HepG2 (cell line): ENCODE measurements at regions not wholly inside any gene's neighbourhood (a gene's known extent, or its start where the extent isn't known, plus 50 kb on each side); places are given as distances from the start of the nearest gene placed in this dataset.

ENCODE experiments used
- ATAC-seq: fragments of 200-7000 bp; cut with Tn5 transposase; 3 replicates; pipeline ENCODE4 v1.9.1; 2020; ENCODE audit warnings: mild to moderate bottlenecking, moderate library complexity
- BruUV-seq: library from RNA; stranded (reverse); fragments of 400-500 nt; replicated peaks from 2 replicates; lab custom pipeline; 2021; lab: Mats Ljungman, UMichigan
- CTCF ChIA-PET: fragments of 300-600 bp; formaldehyde crosslinking; extraction: SDS; loops from one replicate; lab custom pipeline; 2021; ENCODE audit warnings: low total read pairs, inconsistent platforms, low intra/inter-chr PET ratio; lab: Yijun Ruan, JAX
- POLR2A ChIA-PET: fragments of 350-600 bp; sonication (Branson Sonifier 250); formaldehyde crosslinking; loops from one replicate; lab custom pipeline; 2020; ENCODE audit warnings: antibody characterized with exemption, inconsistent platforms; lab: Yijun Ruan, JAX
- DNase-seq: peaks from one replicate; pipeline ENCODE4 v3.0.0-alpha.2; 2015; ENCODE audit warnings: low spot score
- FAIRE-seq: peaks from 3 replicates; lab custom pipeline; 2011; peaks lifted over from hg19 to GRCh38; lab: Jason Lieb, UNC
- H2AFZ ChIP-seq: one replicate; pipeline ENCODE4 v1.6.1; 2011; ENCODE audit warnings: low read length, inconsistent platforms
- H3K27ac ChIP-seq: fragments of 300-600 bp; 3 replicates; pipeline ENCODE4 v1.8.0; 2011; ENCODE audit warnings: mixed run types, mild to moderate bottlenecking, mixed read lengths, low read length, inconsistent platforms; ENCODE audit not compliant: insufficient read depth; ENCODE audit errors: extremely low read length
- H3K27me3 ChIP-seq, 2 experiments: fragments of 200-600 bp in 1 of 2; 2 replicates in 1 of 2; 3 replicates in 1 of 2; pipeline versions ENCODE4 v1.6.0 to v1.8.0; 2011; ENCODE audit warnings: low read length in 2 of 2, mild to moderate bottlenecking in 2 of 2, moderate library complexity in 2 of 2, inconsistent platforms in 1 of 2; ENCODE audit not compliant: insufficient read depth in 2 of 2, control insufficient read depth in 1 of 2
- H3K36me3 ChIP-seq, 2 experiments: fragments of 200-600 bp in 1 of 2; replicated peaks in 1 of 2; 2 replicates in 1 of 2; 3 replicates in 1 of 2; pipeline versions ENCODE4 v1.5.1 to v1.8.0; 2011; ENCODE audit warnings: low read length in 2 of 2, inconsistent platforms in 1 of 2; ENCODE audit not compliant: insufficient read depth in 2 of 2, control insufficient read depth in 1 of 2
- H3K4me1 ChIP-seq: 2 replicates; pipeline ENCODE4 v1.5.1; 2012; ENCODE audit warnings: low read length, inconsistent platforms; ENCODE audit not compliant: insufficient read depth
- H3K4me2 ChIP-seq: 2 replicates; pipeline ENCODE4 v1.6.0; 2011; ENCODE audit warnings: low read depth, low read length, inconsistent platforms
- H3K4me3 ChIP-seq, 3 experiments: fragments of 200-600 bp in 1 of 3; sonication (generic), shearing (Covaris generic) in 1 of 3; replicated peaks in 1 of 3; 2 replicates each; pipeline ENCODE4 v1.5.1; 2011 to 2016; ENCODE audit warnings: low read length in 3 of 3, inconsistent platforms in 2 of 3, low read depth in 2 of 3, mild to moderate bottlenecking in 2 of 3, control low read depth in 1 of 3, mixed read lengths in 1 of 3; ENCODE audit not compliant: insufficient read depth in 1 of 3
- H3K79me2 ChIP-seq: one replicate; pipeline ENCODE4 v1.6.1; 2011; ENCODE audit warnings: low read length, inconsistent platforms; ENCODE audit not compliant: insufficient read depth
- H3K9ac ChIP-seq: 2 replicates; pipeline ENCODE4 v1.6.0; 2011; ENCODE audit warnings: mild to moderate bottlenecking, low read depth, low read length, inconsistent platforms; ENCODE audit not compliant: insufficient read depth
- H3K9me3 ChIP-seq: 2 replicates; pipeline ENCODE4 v1.5.1; 2012; ENCODE audit warnings: mild to moderate bottlenecking, low read length
- H4K20me1 ChIP-seq: 2 replicates; pipeline ENCODE4 v1.6.0; 2011; ENCODE audit warnings: inconsistent platforms, mild to moderate bottlenecking, low read length, moderate library complexity; ENCODE audit not compliant: insufficient read depth
- DPF2 ChIP-seq: sonication (generic); formaldehyde crosslinking; IDR thresholded peaks from 2 replicates; pipeline ENCODE4 v1.4.0; 2020; ENCODE audit warnings: mild to moderate bottlenecking, low read depth, missing genetic modification reagents, borderline replicate concordance
- FIP1L1 ChIP-seq: fragments of 200-400 bp; formaldehyde crosslinking; IDR thresholded peaks from 2 replicates; pipeline ENCODE4 v1.6.1; 2018; ENCODE audit warnings: low read depth, mild to moderate bottlenecking, low read length, moderate library complexity, borderline replicate concordance; ENCODE audit not compliant: insufficient read depth
- FOXC1 ChIP-seq: sonication (generic); formaldehyde crosslinking; IDR thresholded peaks from 2 replicates; pipeline ENCODE4 v1.8.0; 2022; ENCODE audit warnings: mild to moderate bottlenecking, missing genetic modification reagents, borderline replicate concordance
- FOXJ3 ChIP-seq: sonication (generic); formaldehyde crosslinking; IDR thresholded peaks from 2 replicates; pipeline ENCODE4 v1.4.0; 2020; ENCODE audit warnings: missing genetic modification reagents, mild to moderate bottlenecking, borderline replicate concordance
- ZFP37 ChIP-seq: sonication (generic); formaldehyde crosslinking; IDR thresholded peaks from 2 replicates; pipeline ENCODE4 v1.4.0; 2020; ENCODE audit warnings: missing genetic modification reagents, borderline replicate concordance
- ZNF143 ChIP-seq: sonication (generic); formaldehyde crosslinking; IDR thresholded peaks from 2 replicates; pipeline ENCODE4 v1.4.0; 2020; ENCODE audit warnings: missing genetic modification reagents
- ZNF572 ChIP-seq: sonication (generic); formaldehyde crosslinking; IDR thresholded peaks from 2 replicates; pipeline ENCODE4 v1.5.1; 2020; ENCODE audit warnings: mild to moderate bottlenecking, missing genetic modification reagents
- ZNF776 ChIP-seq: sonication (generic); formaldehyde crosslinking; IDR thresholded peaks from 2 replicates; pipeline ENCODE4 v1.4.0; 2020; ENCODE audit warnings: mild to moderate bottlenecking, missing genetic modification reagents
- ZZZ3 ChIP-seq: sonication (generic); formaldehyde crosslinking; IDR thresholded peaks from 2 replicates; pipeline ENCODE4 v1.4.0; 2020; ENCODE audit warnings: missing genetic modification reagents, mild to moderate bottlenecking, borderline replicate concordance
- WGBS: methylation state at CpG from one replicate; pipeline ENCODE4 v1.1.6; 2017; ENCODE audit warnings: low lambda C conversion rate; 5-methylcytosine and 5-hydroxymethylcytosine counted together
- in situ Hi-C: cut with HindIII; loops from 2 replicates; pipeline ENCODE4 v1.10.0; 2017; ENCODE audit warnings: low pct_unique_long_range_greater_than_20kb; ENCODE audit not compliant: extremely low pct_ligation_motif_present
- intact Hi-C: fragments of 100-400 bp; cut with micrococcal nuclease; formaldehyde crosslinking; loops from one replicate; pipeline ENCODE4 v1.10.0; 2022; ENCODE audit not compliant: unreplicated experiment
- TF ChIP-seq, protein P1 (sequence below): sonication (generic); formaldehyde crosslinking; IDR thresholded peaks from 2 replicates; pipeline ENCODE4 v1.4.0; 2020; ENCODE audit warnings: missing genetic modification reagents, mild to moderate bottlenecking, borderline replicate concordance
- TF ChIP-seq, protein P2 (sequence below): sonication (generic); formaldehyde crosslinking; IDR thresholded peaks from 2 replicates; pipeline ENCODE4 v1.8.1; 2022; ENCODE audit warnings: low read depth, mild to moderate bottlenecking, missing genetic modification reagents
- TF ChIP-seq, protein P3 (sequence below): sonication (generic); formaldehyde crosslinking; IDR thresholded peaks from 2 replicates; pipeline ENCODE4 v1.8.0; 2022; ENCODE audit warnings: missing genetic modification reagents, mild to moderate bottlenecking, inconsistent platforms, borderline replicate concordance

DNA sequence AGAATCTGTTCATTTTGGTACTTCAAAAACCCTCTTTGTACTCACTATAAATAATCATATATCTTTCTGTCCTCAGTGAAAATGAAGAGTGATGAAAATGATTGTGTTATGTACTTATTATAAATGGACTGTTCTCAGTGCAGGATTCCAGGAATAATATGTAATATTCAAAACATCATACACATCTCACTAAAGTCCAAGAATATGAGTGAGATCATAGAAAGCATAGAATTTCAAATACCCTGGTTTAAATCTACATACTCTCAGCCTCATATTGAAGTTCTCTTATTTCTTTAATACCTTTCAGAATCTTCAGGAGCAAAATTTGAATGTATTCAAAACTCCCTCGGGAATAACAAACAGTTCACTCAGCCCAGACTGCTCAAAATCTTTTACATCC lies 868.0 kb downstream of the SLITRK6 start:
- Histone ChIP-seq H3K79me2 (no peaks in the 10 kb centered on the region), H3K9me3 (no peaks in the 10 kb centered on the region), H3K27ac (no peak overlapping the region), H3K9ac (no peak overlapping the region)
- CTCF ChIA-PET, result no interaction called here
- TF ChIP-seq FIP1L1 (no peak), ZNF143 (CRISPR knock-in tag) (no peak), ZZZ3 (CRISPR knock-in tag) (no peak), ZNF572 (CRISPR knock-in tag) (no peak), FOXJ3 (CRISPR knock-in tag) (no peak), FOXC1 (CRISPR knock-in tag) (no peak), DPF2 (CRISPR knock-in tag) (no peak), ZNF776 (CRISPR knock-in tag) (no peak), ZFP37 (CRISPR knock-in tag) (no peak)
- TF ChIP-seq, protein P1, sequence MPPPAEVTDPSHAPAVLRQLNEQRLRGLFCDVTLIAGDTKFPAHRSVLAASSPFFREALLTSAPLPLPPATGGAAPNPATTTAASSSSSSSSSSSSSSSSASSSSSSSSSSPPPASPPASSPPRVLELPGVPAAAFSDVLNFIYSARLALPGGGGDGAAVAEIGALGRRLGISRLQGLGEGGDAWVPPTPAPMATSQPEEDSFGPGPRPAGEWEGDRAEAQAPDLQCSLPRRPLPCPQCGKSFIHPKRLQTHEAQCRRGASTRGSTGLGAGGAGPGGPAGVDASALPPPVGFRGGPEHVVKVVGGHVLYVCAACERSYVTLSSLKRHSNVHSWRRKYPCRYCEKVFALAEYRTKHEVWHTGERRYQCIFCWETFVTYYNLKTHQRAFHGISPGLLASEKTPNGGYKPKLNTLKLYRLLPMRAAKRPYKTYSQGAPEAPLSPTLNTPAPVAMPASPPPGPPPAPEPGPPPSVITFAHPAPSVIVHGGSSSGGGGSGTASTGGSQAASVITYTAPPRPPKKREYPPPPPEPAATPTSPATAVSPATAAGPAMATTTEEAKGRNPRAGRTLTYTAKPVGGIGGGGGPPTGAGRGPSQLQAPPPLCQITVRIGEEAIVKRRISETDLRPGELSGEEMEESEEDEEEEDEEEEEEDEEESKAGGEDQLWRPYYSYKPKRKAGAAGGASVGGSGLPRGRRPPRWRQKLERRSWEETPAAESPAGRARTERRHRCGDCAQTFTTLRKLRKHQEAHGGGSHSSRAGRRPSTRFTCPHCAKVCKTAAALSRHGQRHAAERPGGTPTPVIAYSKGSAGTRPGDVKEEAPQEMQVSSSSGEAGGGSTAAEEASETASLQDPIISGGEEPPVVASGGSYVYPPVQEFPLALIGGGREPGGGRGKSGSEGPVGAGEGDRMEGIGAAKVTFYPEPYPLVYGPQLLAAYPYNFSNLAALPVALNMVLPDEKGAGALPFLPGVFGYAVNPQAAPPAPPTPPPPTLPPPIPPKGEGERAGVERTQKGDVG (CRISPR knock-in tag), result no peak
- TF ChIP-seq, protein P2, sequence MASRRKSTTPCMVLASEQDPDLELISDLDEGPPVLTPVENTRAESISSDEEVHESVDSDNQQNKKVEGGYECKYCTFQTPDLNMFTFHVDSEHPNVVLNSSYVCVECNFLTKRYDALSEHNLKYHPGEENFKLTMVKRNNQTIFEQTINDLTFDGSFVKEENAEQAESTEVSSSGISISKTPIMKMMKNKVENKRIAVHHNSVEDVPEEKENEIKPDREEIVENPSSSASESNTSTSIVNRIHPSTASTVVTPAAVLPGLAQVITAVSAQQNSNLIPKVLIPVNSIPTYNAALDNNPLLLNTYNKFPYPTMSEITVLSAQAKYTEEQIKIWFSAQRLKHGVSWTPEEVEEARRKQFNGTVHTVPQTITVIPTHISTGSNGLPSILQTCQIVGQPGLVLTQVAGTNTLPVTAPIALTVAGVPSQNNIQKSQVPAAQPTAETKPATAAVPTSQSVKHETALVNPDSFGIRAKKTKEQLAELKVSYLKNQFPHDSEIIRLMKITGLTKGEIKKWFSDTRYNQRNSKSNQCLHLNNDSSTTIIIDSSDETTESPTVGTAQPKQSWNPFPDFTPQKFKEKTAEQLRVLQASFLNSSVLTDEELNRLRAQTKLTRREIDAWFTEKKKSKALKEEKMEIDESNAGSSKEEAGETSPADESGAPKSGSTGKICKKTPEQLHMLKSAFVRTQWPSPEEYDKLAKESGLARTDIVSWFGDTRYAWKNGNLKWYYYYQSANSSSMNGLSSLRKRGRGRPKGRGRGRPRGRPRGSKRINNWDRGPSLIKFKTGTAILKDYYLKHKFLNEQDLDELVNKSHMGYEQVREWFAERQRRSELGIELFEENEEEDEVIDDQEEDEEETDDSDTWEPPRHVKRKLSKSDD (CRISPR knock-in tag), result no peak
- TF ChIP-seq, protein P3, sequence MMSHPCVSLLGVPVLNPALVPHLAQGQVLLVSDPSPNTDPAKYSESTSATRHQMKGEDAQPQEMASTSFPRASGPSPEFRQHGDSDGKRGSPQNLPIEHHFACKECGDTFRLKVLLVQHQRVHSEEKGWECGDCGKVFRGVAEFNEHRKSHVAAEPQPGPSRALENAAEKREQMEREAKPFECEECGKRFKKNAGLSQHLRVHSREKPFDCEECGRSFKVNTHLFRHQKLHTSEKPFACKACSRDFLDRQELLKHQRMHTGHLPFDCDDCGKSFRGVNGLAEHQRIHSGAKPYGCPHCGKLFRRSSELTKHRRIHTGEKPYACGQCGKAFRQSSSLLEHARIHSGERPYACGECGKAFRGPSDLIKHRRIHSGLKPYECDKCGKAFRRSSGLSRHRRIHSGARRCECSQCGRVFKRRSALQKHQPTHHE (CRISPR knock-in tag), result no peak
- TF ChIP-seq, all 625 proteins: peak for 0
- DNase-seq (no peak), FAIRE-seq (no peak), ATAC-seq (no peak)
- BruUV-seq, result no TSS peak
- no peak overlapping the region for H2AFZ ChIP-seq
- H4K20me1 ChIP-seq, result no peaks in the 10 kb centered on the region
- in situ Hi-C loops, result no loop called here
- H3K27me3 ChIP-seq, result no peaks in the 10 kb centered on the region
- intact Hi-C loops, result no loop called here
- POLR2A ChIA-PET, result no interaction called here
- WGBS, result 0% methylated on average over 1 of the region's 1 CpG
- H3K36me3 ChIP-seq, result no peaks in the 10 kb centered on the region
- H3K4me1 ChIP-seq, result no peaks in the 10 kb centered on the region
- H3K4me3 ChIP-seq, result no peak overlapping the region
- H3K4me2 ChIP-seq, result no peak overlapping the region
